Endothelial cell of umbilical vein (primary cell): ENCODE measurements at regions not wholly inside any gene's neighbourhood (a gene's known extent, or its start where the extent isn't known, plus 50 kb on each side); places are given as distances from the start of the nearest gene placed in this dataset.

Experiments used
- BruUV-seq: library from RNA; stranded (reverse); fragments of 400-500 nt; replicated peaks from 2 replicates; lab custom pipeline; 2021; lab: Mats Ljungman, UMichigan
- CTCF ChIA-PET: fragments of 300-600, 350-600 bp; sonication (Branson Sonifier 250); formaldehyde crosslinking; loops from one replicate; lab custom pipeline; 2021; ENCODE audit warnings: antibody characterized with exemption, inconsistent platforms; lab: Charles Lee
- POLR2A ChIA-PET: fragments of 300-600, 350-600 bp; sonication (Branson Sonifier 250); formaldehyde crosslinking; loops from one replicate; lab custom pipeline; 2021; ENCODE audit warnings: antibody characterized with exemption, inconsistent platforms; lab: Charles Lee
- DNase-seq: peaks from one replicate; pipeline ENCODE4 v3.0.0-alpha.2; 2011; ENCODE audit warnings: low read depth, low spot score
- FAIRE-seq: peaks from 2 replicates; lab custom pipeline; 2011; peaks lifted over from hg19 to GRCh38; lab: Jason Lieb, UNC
- H2AFZ ChIP-seq: 2 replicates; pipeline ENCODE4 v1.6.0; 2012; ENCODE audit warnings: low read depth, low read length, control low read depth, inconsistent platforms
- H3K27ac ChIP-seq: 2 replicates; pipeline ENCODE4 v1.5.1; 2011; ENCODE audit warnings: low read depth, mild to moderate bottlenecking, control low read depth, low read length, moderate library complexity; ENCODE audit not compliant: insufficient read depth
- H3K27me3 ChIP-seq, 2 experiments: 2 replicates each; pipeline versions ENCODE4 v1.6.0 to v1.6.1; 2011; ENCODE audit warnings: low read length in 2 of 2, mixed read lengths in 1 of 2; ENCODE audit not compliant: control insufficient read depth in 2 of 2, insufficient read depth in 2 of 2
- H3K36me3 ChIP-seq, 2 experiments: 2 replicates in 1 of 2; 3 replicates in 1 of 2; pipeline ENCODE4 v1.5.1; 2011; ENCODE audit warnings: low read length in 2 of 2, mild to moderate bottlenecking in 1 of 2, moderate library complexity in 1 of 2; ENCODE audit not compliant: control insufficient read depth in 2 of 2, insufficient read depth in 2 of 2; ENCODE audit errors: extremely low read depth in 1 of 2
- H3K4me1 ChIP-seq: 3 replicates; pipeline ENCODE4 v1.5.1; 2011; ENCODE audit warnings: mild to moderate bottlenecking, low read length; ENCODE audit not compliant: control insufficient read depth, insufficient read depth; ENCODE audit errors: extremely low read depth
- H3K4me2 ChIP-seq: 2 replicates; pipeline ENCODE4 v1.6.1; 2011; ENCODE audit warnings: low read length, control low read depth, mixed read lengths; ENCODE audit not compliant: insufficient read depth
- H3K4me3 ChIP-seq, 3 experiments: fragments of 200-600 bp in 1 of 3; sonication (generic), shearing (Covaris generic) in 1 of 3; replicated peaks in 1 of 3; 2 replicates each; pipeline ENCODE4 v1.5.1; 2011 to 2016; ENCODE audit warnings: control low read depth in 3 of 3, low read length in 3 of 3, mild to moderate bottlenecking in 2 of 3, inconsistent platforms in 1 of 3, low read depth in 1 of 3, moderate library complexity in 1 of 3; ENCODE audit not compliant: insufficient read depth in 1 of 3
- H3K79me2 ChIP-seq: 2 replicates; pipeline ENCODE4 v1.6.0; 2012; ENCODE audit warnings: low read length, inconsistent platforms; ENCODE audit not compliant: control insufficient read depth, insufficient read depth
- H3K9ac ChIP-seq: replicated peaks from 2 replicates; pipeline ENCODE3; 2011; ENCODE audit warnings: low read length, control low read depth; ENCODE audit not compliant: insufficient read depth; ENCODE audit errors: extremely low read depth
- H3K9me1 ChIP-seq: replicated peaks from 3 replicates; pipeline ENCODE4 v1.6.0; 2011; ENCODE audit warnings: mild to moderate bottlenecking, low read length; ENCODE audit not compliant: control insufficient read depth, insufficient read depth; ENCODE audit errors: extremely low read depth
- H3K9me3 ChIP-seq: replicated peaks from 2 replicates; pipeline ENCODE4 v1.5.1; 2012; ENCODE audit warnings: low read length, inconsistent platforms; ENCODE audit not compliant: control insufficient read depth, insufficient read depth
- H4K20me1 ChIP-seq: replicated peaks from 2 replicates; pipeline ENCODE3; 2011; ENCODE audit warnings: mild to moderate bottlenecking, low read length; ENCODE audit not compliant: control insufficient read depth, insufficient read depth; ENCODE audit errors: extremely low read depth
- EZH2 ChIP-seq: IDR thresholded peaks from 2 replicates; pipeline ENCODE4 v1.6.1; 2012; ENCODE audit warnings: borderline replicate concordance, low read depth, mild to moderate bottlenecking, moderate library complexity, low read length, inconsistent platforms; ENCODE audit not compliant: severe bottlenecking
- FOS ChIP-seq: IDR thresholded peaks from 2 replicates; pipeline ENCODE4 v1.6.1; 2011; ENCODE audit warnings: mild to moderate bottlenecking, low read length, moderate library complexity, borderline replicate concordance; ENCODE audit not compliant: insufficient read depth
- GATA2 ChIP-seq: IDR thresholded peaks from 2 replicates; pipeline ENCODE4 v1.7.0; 2011; ENCODE audit warnings: low read depth, mild to moderate bottlenecking, moderate library complexity, mixed read lengths, low read length; ENCODE audit not compliant: insufficient read length, insufficient read depth
- JUN ChIP-seq: IDR thresholded peaks from 2 replicates; pipeline ENCODE4 v1.6.1; 2011; ENCODE audit warnings: borderline replicate concordance, low read depth; ENCODE audit not compliant: insufficient read length, insufficient read depth
- MYC ChIP-seq: IDR thresholded peaks from one replicate; pipeline ENCODE4 v1.6.1; 2011; ENCODE audit warnings: mild to moderate bottlenecking, low read depth, low read length
- POLR2A ChIP-seq: IDR thresholded peaks from 2 replicates; pipeline ENCODE4 v1.6.1; 2012; ENCODE audit warnings: low read depth, mild to moderate bottlenecking, control low read depth, low read length
- POLR2AphosphoS5 ChIP-seq: IDR thresholded peaks from 2 replicates; pipeline ENCODE4 v1.6.1; 2012; ENCODE audit warnings: low read depth, mild to moderate bottlenecking, control low read depth, low read length, moderate library complexity; ENCODE audit not compliant: insufficient read depth
- dilution Hi-C: fragments of 300-500 bp; cut with MboI; formaldehyde crosslinking; loops from one replicate; pipeline ENCODE4 v1.15.0; 2019; ENCODE audit warnings: low sequenced_read_pairs; ENCODE audit not compliant: extremely low pct_ligation_motif_present
- intact Hi-C: fragments of 100-400 bp; cut with micrococcal nuclease; formaldehyde crosslinking; loops from one replicate; pipeline ENCODE4 v1.10.0; 2022
- TF ChIP-seq, protein P1 (sequence below): IDR thresholded peaks from 2 replicates; pipeline ENCODE4 v1.6.1; 2011; ENCODE audit not compliant: insufficient read depth, insufficient read length
- TF ChIP-seq, protein P2 (sequence below), 2 donors: IDR thresholded peaks; 1 replicate in 1 of 2; 2 replicates in 1 of 2; pipeline ENCODE4 v1.5.1; 2011; ENCODE audit warnings: low read length in 2 of 2, mild to moderate bottlenecking in 2 of 2, moderate library complexity in 2 of 2, control low read depth in 1 of 2, inconsistent platforms in 1 of 2, low read depth in 1 of 2; ENCODE audit not compliant: insufficient read depth in 1 of 2; ENCODE audit errors: extremely low read depth in 1 of 2

DNA sequence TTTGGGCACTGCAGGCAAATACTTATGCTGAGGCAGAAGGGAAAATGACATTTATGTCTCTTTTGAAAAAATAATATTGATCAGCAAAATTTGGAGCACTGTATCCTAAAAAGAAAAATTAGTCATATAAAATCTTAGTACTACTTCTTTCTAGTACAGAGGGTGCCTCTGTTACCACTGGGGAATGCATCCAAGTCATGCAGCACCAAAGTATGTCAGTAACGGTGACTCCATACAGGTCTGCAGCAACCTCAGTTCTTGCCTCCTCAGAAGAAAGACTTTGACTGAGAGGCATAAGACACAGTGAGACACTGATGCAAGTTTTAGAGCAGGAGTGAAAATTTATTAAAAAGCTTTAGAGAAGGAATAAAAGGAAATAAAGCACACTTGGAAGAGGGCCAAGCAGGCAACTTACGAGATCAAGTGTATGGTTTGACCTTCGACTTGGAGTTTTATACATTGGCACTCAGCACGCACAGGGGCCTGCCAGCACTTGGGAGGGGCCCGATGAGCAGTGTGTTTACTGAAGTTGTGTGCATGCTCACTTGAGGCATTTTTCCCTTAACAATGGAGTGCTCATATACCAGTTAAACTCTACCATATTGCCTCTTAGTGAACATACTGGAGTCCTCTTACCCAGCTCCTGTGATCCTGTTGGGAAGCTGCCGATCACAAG is 1244.8 kb downstream of the EPHA7 start:
- DNase-seq (no peak), FAIRE-seq (no peak)
- Histone ChIP-seq H3K36me3 (no peaks in the 10 kb centered on the region), H3K4me1 (no peaks in the 10 kb centered on the region), H3K79me2 (no peaks in the 10 kb centered on the region), H3K4me3 (no peak overlapping the region), H3K4me2 (no peak overlapping the region), H2AFZ (no peak overlapping the region), H4K20me1 (no peaks in the 10 kb centered on the region), H3K9me1 (no peaks in the 10 kb centered on the region), H3K27me3 (no peaks in the 10 kb centered on the region), H3K27ac (no peak overlapping the region), H3K9me3 (no peaks in the 10 kb centered on the region), H3K9ac (no peak overlapping the region)
- no TSS peak for BruUV-seq
- ChIA-PET CTCF (no interaction called here), POLR2A (no interaction called here)
- TF ChIP-seq POLR2AphosphoS5 (no peak), JUN (no peak), FOS (no peak), POLR2A (no peak)
- TF ChIP-seq, protein P1, sequence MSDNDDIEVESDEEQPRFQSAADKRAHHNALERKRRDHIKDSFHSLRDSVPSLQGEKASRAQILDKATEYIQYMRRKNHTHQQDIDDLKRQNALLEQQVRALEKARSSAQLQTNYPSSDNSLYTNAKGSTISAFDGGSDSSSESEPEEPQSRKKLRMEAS, result no peak
- intact Hi-C loops (no loop called here), dilution Hi-C loops (no loop called here)

DNA sequence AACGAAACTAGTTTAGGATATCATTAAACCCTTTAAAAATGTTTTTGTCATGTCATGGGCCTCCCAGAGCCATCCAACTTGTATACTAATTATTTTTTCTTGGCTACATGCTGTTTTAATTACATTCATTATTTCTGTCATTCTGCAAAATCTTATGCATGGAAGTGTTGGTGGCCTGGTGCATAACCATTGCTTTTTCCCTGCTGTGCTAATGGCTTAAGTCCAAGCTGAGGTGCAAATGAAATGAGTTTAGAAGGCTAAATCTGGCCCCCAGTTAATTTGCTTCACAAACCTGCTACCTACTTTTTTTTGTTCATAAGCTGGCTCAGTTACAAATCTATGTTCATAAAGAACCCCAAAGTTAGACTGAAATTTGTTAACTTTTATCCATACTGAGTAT is 1249.9 kb downstream of the EPHA7 start:
- dilution Hi-C loops, result no loop called here
- H3K4me3 ChIP-seq, result no peak overlapping the region
- H3K9me1 ChIP-seq, result no peaks in the 10 kb centered on the region
- POLR2A ChIA-PET, result no interaction called here
- H4K20me1 ChIP-seq, result no peaks in the 10 kb centered on the region
- intact Hi-C loops, result no loop called here
- TF ChIP-seq, protein P2, sequence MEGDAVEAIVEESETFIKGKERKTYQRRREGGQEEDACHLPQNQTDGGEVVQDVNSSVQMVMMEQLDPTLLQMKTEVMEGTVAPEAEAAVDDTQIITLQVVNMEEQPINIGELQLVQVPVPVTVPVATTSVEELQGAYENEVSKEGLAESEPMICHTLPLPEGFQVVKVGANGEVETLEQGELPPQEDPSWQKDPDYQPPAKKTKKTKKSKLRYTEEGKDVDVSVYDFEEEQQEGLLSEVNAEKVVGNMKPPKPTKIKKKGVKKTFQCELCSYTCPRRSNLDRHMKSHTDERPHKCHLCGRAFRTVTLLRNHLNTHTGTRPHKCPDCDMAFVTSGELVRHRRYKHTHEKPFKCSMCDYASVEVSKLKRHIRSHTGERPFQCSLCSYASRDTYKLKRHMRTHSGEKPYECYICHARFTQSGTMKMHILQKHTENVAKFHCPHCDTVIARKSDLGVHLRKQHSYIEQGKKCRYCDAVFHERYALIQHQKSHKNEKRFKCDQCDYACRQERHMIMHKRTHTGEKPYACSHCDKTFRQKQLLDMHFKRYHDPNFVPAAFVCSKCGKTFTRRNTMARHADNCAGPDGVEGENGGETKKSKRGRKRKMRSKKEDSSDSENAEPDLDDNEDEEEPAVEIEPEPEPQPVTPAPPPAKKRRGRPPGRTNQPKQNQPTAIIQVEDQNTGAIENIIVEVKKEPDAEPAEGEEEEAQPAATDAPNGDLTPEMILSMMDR (IDR thresholded peaks at IDR 0.05; ENCODE audit: extremely low read depth in 1 of 2, insufficient read depth in 1 of 2, low read depth in 1 of 2, low read length in 2 of 2), result no peak
- no peak for TF ChIP-seq JUN
- no peak for TF ChIP-seq MYC
- no peak for TF ChIP-seq POLR2A
- no peak for TF ChIP-seq POLR2AphosphoS5
- TF ChIP-seq EZH2, result no peak
- no peak for TF ChIP-seq GATA2
- TF ChIP-seq FOS, result no peak
- TF ChIP-seq, protein P1, result no peak
- FAIRE-seq (no peak), DNase-seq (no peak)
- no peaks in the 10 kb centered on the region for H3K9me3 ChIP-seq
- BruUV-seq, result no TSS peak
- no peak overlapping the region for H3K27ac ChIP-seq
- H3K79me2 ChIP-seq, result no peaks in the 10 kb centered on the region
- no peak overlapping the region for H3K9ac ChIP-seq
- no peaks in the 10 kb centered on the region for H3K36me3 ChIP-seq
- H3K27me3 ChIP-seq, result no peaks in the 10 kb centered on the region
- CTCF ChIA-PET, result interaction anchor here (1.0 to 1.4 kb wide), 3 partner anchors 11 to 475 kb away, joined by 3 to 5 read pairs (median 3); no protein-coding TSS in a partner anchor
- no peak overlapping the region for H2AFZ ChIP-seq
- H3K4me2 ChIP-seq, result no peak overlapping the region
- H3K4me1 ChIP-seq, result no peaks in the 10 kb centered on the region
